Hepatocyte (in vitro differentiated cells): ENCODE measurements at regions not wholly inside any gene's neighbourhood (a gene's known extent, or its start where the extent isn't known, plus 50 kb on each side); places are given as distances from the start of the nearest gene placed in this dataset.
"Not testable (repeated sequence)": the region's sequence is repeated elsewhere in the genome, so short reads cannot be mapped to it uniquely, and the experiment has no call there.

Source experiments
- DNase-seq: peaks from one replicate; pipeline ENCODE4 v3.0.0-alpha.2; 2016; ENCODE audit warnings: low spot score
- H2AFZ ChIP-seq: fragments of 200-600 bp; sonication (generic); 2 replicates; pipeline ENCODE4 v1.6.0; 2016; ENCODE audit warnings: antibody characterized with exemption, mild to moderate bottlenecking
- H3K27ac ChIP-seq: fragments of 200-600 bp; sonication (generic); 2 replicates; pipeline ENCODE4 v1.5.1; 2016; ENCODE audit warnings: mild to moderate bottlenecking
- H3K27me3 ChIP-seq: fragments of 200-600 bp; sonication (generic); 2 replicates; pipeline ENCODE4 v1.6.1; 2016
- H3K36me3 ChIP-seq: fragments of 200-600 bp; sonication (generic); replicated peaks from 2 replicates; pipeline ENCODE4 v1.5.1; 2016; ENCODE audit warnings: low read depth; ENCODE audit not compliant: insufficient read depth
- H3K4me1 ChIP-seq: fragments of 200-600 bp; sonication (generic); 2 replicates; pipeline ENCODE4 v1.5.1; 2016; ENCODE audit warnings: mild to moderate bottlenecking, moderate library complexity; ENCODE audit not compliant: insufficient read depth
- H3K4me2 ChIP-seq: fragments of 200-600 bp; sonication (generic); 2 replicates; pipeline ENCODE4 v1.6.0; 2016
- H3K4me3 ChIP-seq: fragments of 200-600 bp; sonication (generic); 2 replicates; pipeline ENCODE4 v1.5.1; 2016; ENCODE audit warnings: mild to moderate bottlenecking
- H3K79me2 ChIP-seq: fragments of 200-600 bp; sonication (generic); 2 replicates; pipeline ENCODE4 v1.6.0; 2017; ENCODE audit warnings: mild to moderate bottlenecking
- H3K9me2 ChIP-seq: fragments of 200-600 bp; sonication (generic); replicated peaks from 2 replicates; pipeline ENCODE4 v1.6.0; 2017; ENCODE audit warnings: mild to moderate bottlenecking; ENCODE audit not compliant: insufficient read depth
- H3K9me3 ChIP-seq: fragments of 200-600 bp; sonication (generic); 2 replicates; pipeline ENCODE4 v1.5.1; 2016; ENCODE audit warnings: low read depth, mild to moderate bottlenecking
- H4K20me1 ChIP-seq: fragments of 200-600 bp; sonication (generic); 2 replicates; pipeline ENCODE4 v1.6.0; 2016; ENCODE audit warnings: mild to moderate bottlenecking; ENCODE audit not compliant: insufficient read depth, poor library complexity, severe bottlenecking
- WGBS: methylation state at CpG from one replicate; pipeline ENCODE4 v1.1.6; 2016; ENCODE audit warnings: low lambda C conversion rate; ENCODE audit errors: missing lambda C conversion rate; 5-methylcytosine and 5-hydroxymethylcytosine counted together

DNA sequence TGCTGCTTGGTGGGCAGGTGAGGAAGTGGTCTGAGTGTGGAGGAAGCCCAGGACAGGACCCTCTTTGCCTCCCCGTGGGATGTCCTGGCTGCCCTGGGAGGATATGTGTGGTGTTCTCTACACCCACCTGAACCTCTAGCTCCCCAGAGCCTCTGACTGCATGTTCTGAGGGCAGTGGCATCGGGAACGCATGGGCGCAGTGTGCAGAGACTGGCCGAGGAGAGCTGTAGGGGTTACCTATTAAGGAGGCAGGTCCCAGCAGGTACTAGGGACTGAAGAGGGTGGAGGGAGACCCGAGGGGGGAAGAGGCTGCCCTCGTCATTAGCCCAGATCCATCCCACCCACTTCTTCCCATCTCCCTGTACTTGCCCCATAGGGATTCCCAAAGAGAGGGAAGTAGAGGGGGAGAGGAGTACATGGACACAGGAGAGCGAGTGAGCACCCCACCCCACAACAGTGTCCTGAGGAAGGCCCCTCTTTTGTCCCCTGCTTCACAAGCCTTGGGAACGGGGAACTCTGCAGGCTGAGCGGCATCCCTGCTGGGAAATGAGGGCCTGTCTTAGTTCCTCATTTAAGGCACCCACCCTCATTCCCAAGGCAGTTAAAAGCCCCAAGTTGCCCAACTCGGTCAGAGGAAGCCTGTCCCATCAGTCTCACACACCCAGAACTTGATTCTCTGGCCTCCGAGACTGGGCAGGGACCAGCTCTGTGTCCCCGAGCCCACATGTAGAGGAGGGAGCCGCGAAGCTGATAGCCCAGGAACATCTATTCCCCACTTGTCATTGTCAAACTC lies 208.5 kb upstream of the PLGLB2 start:
- H3K36me3 ChIP-seq, H3K79me2 ChIP-seq, H3K27ac ChIP-seq, H3K9me2 ChIP-seq, H3K4me1 ChIP-seq, H4K20me1 ChIP-seq, DNase-seq, H2AFZ ChIP-seq, H3K27me3 ChIP-seq, H3K9me3 ChIP-seq, H3K4me3 ChIP-seq, H3K4me2 ChIP-seq: not testable (repeated sequence)
- 96% methylated on average over 9 of the region's 15 CpGs for WGBS

DNA sequence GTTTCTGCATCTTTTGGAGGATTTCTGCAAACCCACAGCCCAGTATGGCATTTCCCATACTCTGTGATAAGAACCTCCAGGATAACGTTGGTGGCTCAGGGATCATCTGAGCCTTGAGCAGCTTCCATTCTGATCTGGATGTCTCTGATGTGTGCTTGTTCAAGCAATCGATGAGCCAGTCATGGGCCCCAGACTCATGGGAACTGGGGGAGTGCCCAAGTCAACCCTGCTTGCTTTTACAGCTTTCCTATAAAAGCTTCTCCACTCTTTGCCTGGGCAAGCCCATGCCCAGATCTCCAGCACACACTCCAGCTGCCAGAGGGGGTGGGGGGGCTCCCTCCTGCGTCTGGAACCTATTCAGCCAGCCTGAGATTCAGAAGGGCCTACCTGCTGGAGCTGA lies 207.6 kb upstream of the PLGLB2 start:
- not testable (repeated sequence) for H3K36me3 ChIP-seq, H3K9me3 ChIP-seq, H3K79me2 ChIP-seq, H3K4me1 ChIP-seq, H3K9me2 ChIP-seq, H3K27me3 ChIP-seq, DNase-seq, H4K20me1 ChIP-seq, H2AFZ ChIP-seq, H3K27ac ChIP-seq, H3K4me2 ChIP-seq, H3K4me3 ChIP-seq
- WGBS: 70% methylated on average over 2 of the region's 3 CpGs

DNA sequence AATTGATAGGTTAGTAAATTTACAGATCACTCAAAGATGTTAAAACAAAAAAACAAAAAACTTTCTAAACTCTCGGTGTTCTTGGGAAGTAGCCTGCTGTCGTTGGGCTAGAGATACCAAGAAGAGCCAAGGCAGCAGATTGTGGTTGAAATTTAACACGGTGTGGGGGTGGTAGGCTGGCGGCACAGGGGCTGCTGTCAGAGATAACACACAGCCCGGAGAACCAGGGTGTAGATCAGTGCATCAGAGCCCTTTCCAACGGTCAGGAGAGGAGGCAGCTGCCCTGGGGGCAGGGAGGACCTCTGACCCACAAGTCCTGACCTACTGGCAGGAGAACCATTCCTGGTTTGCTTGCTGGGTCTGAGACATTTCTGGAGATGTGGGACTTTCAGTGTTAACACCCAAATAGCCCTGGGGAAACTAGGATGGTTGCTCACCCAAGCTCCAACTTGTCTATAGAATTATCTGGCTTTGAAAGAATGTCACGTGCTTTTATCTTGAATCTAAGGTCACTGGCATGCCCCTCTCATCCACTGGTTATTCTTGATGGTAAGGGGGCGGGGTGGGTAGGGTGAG lies 205.2 kb upstream of the PLGLB2 start:
- H4K20me1 ChIP-seq, H3K27me3 ChIP-seq, H3K36me3 ChIP-seq, H2AFZ ChIP-seq, H3K79me2 ChIP-seq, H3K4me3 ChIP-seq, H3K9me2 ChIP-seq, H3K4me1 ChIP-seq, H3K9me3 ChIP-seq: not testable (repeated sequence)
- WGBS: 12% methylated on average over 6 of the region's 8 CpGs
- Histone ChIP-seq H3K27ac (peak overlapping the region; percentile 42), H3K4me2 (peak overlapping the region; percentile 52)
- peak; percentile 34 for DNase-seq

GRCh38 chr2:87543797-87544196 lies 204.1 kb upstream of the PLGLB2 start:
- not testable (repeated sequence) for H3K27me3 ChIP-seq, H4K20me1 ChIP-seq, H3K4me3 ChIP-seq, H3K79me2 ChIP-seq, H3K36me3 ChIP-seq, H3K9me2 ChIP-seq, H3K4me2 ChIP-seq, H3K9me3 ChIP-seq, H2AFZ ChIP-seq, H3K4me1 ChIP-seq, H3K27ac ChIP-seq, DNase-seq
- WGBS: no CpG with 5 or more reads among the region's 1 CpG

- not testable (repeated sequence) for H3K27me3 ChIP-seq, H2AFZ ChIP-seq, H3K27ac ChIP-seq, DNase-seq, H3K4me3 ChIP-seq, H3K4me1 ChIP-seq, H3K4me2 ChIP-seq, H4K20me1 ChIP-seq, H3K36me3 ChIP-seq, H3K79me2 ChIP-seq, H3K9me3 ChIP-seq, H3K9me2 ChIP-seq
- 37% methylated on average over 2 of the region's 2 CpGs for WGBS
Observed at GRCh38 chr2:87547106-87547505, 200.8 kb upstream of the PLGLB2 start.

DNA sequence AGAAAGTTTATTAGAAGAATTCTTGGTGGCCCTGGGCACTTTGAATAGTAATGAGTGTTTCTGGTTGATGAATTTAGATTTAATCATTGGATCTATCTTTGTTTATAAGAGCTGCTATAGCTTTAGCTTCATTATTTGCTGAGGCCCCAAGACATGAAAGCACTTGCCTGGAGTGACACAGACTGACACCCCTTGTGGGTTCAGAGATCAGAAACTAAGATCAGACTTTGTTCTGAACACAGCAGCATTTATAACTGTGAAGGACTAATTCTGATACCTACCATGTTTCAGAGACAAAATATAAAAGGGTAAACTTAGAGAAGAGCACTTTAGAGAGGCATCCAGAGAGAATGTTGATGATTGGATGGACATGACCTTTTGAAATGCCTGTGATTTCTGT lies 199.9 kb upstream of the PLGLB2 start:
- H2AFZ ChIP-seq, H4K20me1 ChIP-seq, H3K36me3 ChIP-seq, H3K4me2 ChIP-seq, H3K9me3 ChIP-seq, H3K4me1 ChIP-seq, H3K4me3 ChIP-seq, H3K9me2 ChIP-seq, H3K79me2 ChIP-seq, H3K27me3 ChIP-seq, DNase-seq, H3K27ac ChIP-seq: not testable (repeated sequence)

DNA sequence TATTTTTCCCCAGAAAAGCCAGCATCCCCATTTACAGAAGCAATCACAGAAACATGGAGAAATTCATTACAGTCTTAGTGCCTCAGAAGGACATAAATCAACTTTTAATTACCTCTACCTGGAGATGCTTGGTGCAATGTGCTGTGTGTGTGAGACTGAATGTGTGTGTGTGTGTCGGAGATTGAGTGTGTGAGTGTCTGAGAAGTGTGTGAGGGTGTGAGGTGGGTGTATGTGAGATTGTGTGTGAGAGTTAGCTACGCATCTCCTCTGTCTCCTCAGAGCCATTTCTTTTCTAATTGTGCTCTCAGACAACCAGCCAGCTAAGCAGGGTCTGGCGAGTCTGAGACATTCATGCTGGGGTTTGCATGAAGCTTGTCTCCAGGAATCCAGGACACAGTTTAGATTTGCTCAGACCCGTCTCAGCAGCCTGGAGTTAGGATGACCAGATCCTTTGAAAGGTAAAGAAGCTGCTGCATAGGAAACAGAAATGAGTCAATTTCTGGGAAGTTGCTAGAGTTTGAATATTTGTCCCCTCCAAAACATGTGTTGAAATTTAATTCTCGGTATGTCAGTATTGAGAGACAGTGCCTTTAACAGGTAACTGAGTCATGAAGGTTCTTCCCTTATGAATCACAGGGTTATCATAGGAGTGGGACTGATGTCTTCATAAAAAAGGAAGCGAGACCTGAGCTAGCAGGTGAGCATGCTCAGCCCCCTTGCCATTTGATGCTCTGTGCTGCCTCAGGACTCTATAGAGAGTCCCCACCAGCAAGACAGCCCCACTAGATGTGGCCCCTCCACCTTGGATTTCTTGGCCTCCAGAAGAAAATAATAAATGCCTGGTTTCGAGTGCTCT lies 199.0 kb upstream of the PLGLB2 start:
- not testable (repeated sequence) for H3K9me3 ChIP-seq, H3K4me1 ChIP-seq, H3K27me3 ChIP-seq, H3K79me2 ChIP-seq, H3K27ac ChIP-seq, H4K20me1 ChIP-seq, H3K9me2 ChIP-seq, H2AFZ ChIP-seq, H3K4me3 ChIP-seq, DNase-seq, H3K36me3 ChIP-seq, H3K4me2 ChIP-seq
- 97% methylated on average over 3 of the region's 7 CpGs for WGBS

- H4K20me1 ChIP-seq, H3K27me3 ChIP-seq, H3K36me3 ChIP-seq, H3K4me2 ChIP-seq, H3K9me2 ChIP-seq, H3K9me3 ChIP-seq, H2AFZ ChIP-seq, DNase-seq, H3K79me2 ChIP-seq, H3K4me1 ChIP-seq, H3K4me3 ChIP-seq, H3K27ac ChIP-seq: not testable (repeated sequence)
Observed at GRCh38 chr2:87549561-87550202, 198.2 kb upstream of the PLGLB2 start.
